RWPE1 (cell line): ENCODE measurements at regions not wholly inside any gene's neighbourhood (a gene's known extent, or its start where the extent isn't known, plus 50 kb on each side); places are given as distances from the start of the nearest gene placed in this dataset.

Experiments
- CTCF ChIA-PET: fragments of 350-600 bp; sonication (Branson Sonifier 250); formaldehyde crosslinking; extraction: SDS; loops from one replicate; lab custom pipeline; 2021; lab: Yijun Ruan, JAX
- POLR2A ChIA-PET: fragments of 400-600 bp; formaldehyde crosslinking; extraction: SDS; loops from one replicate; lab custom pipeline; 2020; ENCODE audit warnings: antibody characterized with exemption; ENCODE audit not compliant: low non-redundant PET; lab: Yijun Ruan, JAX
- DNase-seq: peaks from one replicate; pipeline ENCODE4 v3.0.0; 2012; ENCODE audit warnings: low spot score
- H3K27ac ChIP-seq: fragments of 450-650 bp; 2 replicates; pipeline ENCODE4 v1.5.1; 2017
- TF ChIP-seq, protein P1 (sequence below): fragments of 450-650 bp; conservative IDR thresholded peaks from 2 replicates; pipeline ENCODE4 v1.5.1; 2017; ENCODE audit warnings: low read depth, mild to moderate bottlenecking

DNA sequence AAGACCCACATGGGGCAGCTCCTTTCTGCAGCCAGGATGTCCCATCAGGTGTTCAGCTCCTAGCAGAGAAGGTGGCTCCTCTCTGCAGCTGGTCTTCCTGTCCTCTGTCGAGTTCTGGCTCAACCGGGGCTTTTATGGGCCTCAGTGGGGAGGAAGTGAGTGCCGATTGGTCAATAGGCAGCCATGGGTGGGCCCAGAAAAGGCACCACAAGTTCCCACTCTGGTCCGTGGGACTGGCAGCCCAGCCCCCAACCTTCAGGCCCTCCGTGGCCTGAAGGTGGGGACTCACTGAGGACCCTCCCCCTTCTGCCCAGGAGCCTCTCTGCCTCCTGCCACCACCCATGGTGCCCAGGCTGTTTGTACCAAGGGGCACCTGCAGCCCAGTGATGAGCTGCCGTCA is 161.7 kb upstream of the DUSP10 start:
- DNase-seq: no peak
- H3K27ac ChIP-seq: no peak overlapping the region
- ChIA-PET CTCF (no interaction called here), POLR2A (no interaction called here)
- TF ChIP-seq, protein P1, sequence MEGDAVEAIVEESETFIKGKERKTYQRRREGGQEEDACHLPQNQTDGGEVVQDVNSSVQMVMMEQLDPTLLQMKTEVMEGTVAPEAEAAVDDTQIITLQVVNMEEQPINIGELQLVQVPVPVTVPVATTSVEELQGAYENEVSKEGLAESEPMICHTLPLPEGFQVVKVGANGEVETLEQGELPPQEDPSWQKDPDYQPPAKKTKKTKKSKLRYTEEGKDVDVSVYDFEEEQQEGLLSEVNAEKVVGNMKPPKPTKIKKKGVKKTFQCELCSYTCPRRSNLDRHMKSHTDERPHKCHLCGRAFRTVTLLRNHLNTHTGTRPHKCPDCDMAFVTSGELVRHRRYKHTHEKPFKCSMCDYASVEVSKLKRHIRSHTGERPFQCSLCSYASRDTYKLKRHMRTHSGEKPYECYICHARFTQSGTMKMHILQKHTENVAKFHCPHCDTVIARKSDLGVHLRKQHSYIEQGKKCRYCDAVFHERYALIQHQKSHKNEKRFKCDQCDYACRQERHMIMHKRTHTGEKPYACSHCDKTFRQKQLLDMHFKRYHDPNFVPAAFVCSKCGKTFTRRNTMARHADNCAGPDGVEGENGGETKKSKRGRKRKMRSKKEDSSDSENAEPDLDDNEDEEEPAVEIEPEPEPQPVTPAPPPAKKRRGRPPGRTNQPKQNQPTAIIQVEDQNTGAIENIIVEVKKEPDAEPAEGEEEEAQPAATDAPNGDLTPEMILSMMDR: no peak

DNA sequence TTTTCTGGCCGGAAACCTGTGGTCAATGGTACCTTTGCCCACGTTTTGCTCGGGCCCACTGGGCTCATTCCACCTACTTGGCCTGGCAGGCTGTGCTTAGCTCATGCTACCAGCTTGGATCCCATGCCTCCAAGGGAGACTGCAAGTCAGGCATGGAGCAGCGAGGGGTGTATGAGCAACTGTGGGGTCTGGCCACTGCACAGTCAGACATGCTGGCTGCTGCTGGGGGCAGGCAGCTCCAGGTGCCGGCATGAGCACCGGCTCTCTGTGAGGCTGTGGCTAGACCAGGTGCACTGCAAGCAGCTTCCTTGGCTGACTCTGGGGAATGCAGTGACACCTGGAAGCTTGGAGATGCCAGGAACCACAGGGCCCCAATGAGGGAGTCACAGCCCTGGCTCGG is 161.1 kb upstream of the DUSP10 start:
- H3K27ac ChIP-seq: no peak overlapping the region
- ChIA-PET POLR2A (no interaction called here), CTCF (no interaction called here)
- no peak for DNase-seq
- TF ChIP-seq, protein P1: no peak

DNA sequence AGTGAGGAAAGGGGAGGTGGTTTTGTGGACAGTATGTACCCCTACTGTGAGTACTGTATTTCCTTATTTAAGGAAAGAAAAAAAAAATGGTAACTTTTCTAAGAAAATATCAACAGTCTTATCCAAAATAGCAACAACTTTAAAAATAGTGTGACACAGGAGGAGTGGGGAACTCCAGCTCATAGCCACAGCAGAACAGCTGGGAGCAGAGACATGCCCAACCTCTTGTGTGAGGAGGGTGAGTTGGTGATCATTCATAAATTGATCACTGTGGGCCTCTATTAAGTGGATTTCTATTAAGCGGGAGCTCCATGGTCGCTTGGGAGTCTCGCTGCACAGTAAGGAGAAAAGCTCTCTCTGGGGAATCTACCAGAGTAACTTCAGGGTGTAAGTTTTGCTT is 158.8 kb upstream of the DUSP10 start:
- DNase-seq: no peak
- ChIA-PET CTCF (no interaction called here), POLR2A (no interaction called here)
- H3K27ac ChIP-seq: no peak overlapping the region
- TF ChIP-seq, protein P1: no peak

DNA sequence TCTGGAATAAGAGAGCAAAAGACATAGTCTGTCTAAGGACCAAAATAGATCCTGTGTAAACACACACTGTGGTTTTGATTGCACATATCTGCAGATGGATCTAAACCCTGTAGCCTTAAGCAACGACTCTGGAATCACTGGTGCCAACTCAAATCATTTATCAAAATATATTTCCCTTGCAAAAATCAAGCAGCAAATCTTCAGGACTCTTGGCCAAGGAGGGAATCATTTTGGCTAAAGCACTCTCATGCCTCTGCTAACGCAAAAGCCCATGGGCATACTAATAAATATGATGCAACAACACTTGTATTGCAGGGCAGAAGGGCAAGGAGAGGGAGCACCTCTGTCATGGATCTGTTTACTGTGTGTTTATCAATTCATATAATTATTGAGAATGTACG is 155.4 kb upstream of the DUSP10 start:
- ChIA-PET CTCF (no interaction called here), POLR2A (no interaction called here)
- no peak overlapping the region for H3K27ac ChIP-seq
- TF ChIP-seq, protein P1: no peak
- DNase-seq: no peak

DNA sequence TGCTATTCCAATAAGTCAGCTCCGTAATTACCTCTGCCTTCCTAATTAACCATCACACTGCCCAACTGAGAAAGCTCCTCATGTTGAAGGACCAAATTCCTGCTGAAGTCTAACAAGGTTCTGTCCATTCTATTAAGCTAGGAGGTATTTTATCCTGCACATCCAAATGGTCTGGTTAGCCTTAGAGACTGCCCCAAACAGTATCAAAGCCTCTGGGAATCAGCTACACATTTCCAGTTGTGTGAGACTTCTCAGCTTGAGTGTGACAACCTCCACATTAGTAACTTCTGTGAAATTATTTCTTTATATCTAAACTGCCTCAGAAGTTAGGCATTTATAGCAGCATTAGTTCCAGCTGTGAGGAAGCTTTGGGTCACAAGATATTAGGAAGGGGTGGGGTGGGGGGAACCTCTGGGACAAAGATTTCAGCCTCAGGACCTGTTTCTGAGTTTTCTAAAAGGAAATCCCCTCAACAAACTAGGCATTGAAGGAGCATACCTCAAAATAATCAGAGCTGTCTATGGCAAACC is 150.5 kb upstream of the DUSP10 start:
- no peak overlapping the region for H3K27ac ChIP-seq
- DNase-seq: no peak
- POLR2A ChIA-PET: no interaction called here
- TF ChIP-seq, protein P1: no peak
- CTCF ChIA-PET: interaction anchor here (0.6 kb wide), 1 partner anchor 401 kb away, joined by 4 read pairs; no protein-coding TSS in a partner anchor

DNA sequence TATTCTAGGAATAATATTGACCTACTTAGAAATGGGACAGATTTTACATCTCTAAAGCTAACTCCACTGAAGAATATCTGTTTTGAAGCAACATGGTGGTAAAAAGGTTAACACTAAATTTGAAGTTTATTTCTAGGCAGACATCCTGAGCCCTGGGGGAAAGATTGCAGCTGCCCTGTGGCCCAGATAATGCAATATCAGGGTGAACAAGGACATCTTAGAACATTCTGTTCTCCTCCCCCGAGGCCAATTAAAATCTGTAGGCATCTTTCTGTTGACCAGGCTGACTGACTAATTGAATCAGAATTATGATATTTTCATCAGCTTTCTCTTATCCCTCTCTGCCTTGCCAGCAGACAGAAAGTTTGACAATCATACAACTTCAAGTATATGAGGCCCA is 149.8 kb upstream of the DUSP10 start:
- TF ChIP-seq, protein P1: no peak
- DNase-seq: peak; percentile 59
- H3K27ac ChIP-seq: no peak overlapping the region
- ChIA-PET CTCF (interaction anchor here (0.6 to 0.7 kb wide), 2 partner anchors 148 to 173 kb away, joined by 3 to 4 read pairs; no protein-coding TSS in a partner anchor), POLR2A (no interaction called here)

DNA sequence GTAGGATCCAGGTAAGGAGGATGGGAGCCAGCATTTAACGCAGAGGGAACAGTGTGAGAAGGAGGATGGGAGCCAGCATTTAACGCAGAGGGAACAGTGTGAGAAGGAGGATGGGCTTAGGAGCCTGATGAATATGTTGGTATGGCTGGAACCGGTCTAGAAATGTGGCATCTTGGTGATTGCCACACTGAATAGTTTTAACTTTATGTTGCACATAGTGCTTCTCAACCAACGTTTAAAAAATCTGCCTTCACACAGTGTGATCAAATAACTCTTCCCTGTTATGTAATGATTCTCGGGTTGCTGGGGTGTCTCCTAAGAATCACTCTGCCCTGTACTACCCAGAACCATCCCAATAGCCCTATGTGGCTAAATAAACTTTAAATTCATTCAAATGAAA is 146.9 kb upstream of the DUSP10 start:
- H3K27ac ChIP-seq: no peak overlapping the region
- DNase-seq: no peak
- ChIA-PET CTCF (interaction anchor here (0.5 kb wide), 1 partner anchor 227 kb away, joined by 3 read pairs; no protein-coding TSS in a partner anchor), POLR2A (no interaction called here)
- TF ChIP-seq, protein P1: no peak
